ENCODE measurements at regions not wholly inside any gene's neighbourhood (a gene's known extent, or its start where the extent isn't known, plus 50 kb on each side); places are given as distances from the start of the nearest gene placed in this dataset.
"Not testable (repeated sequence)": the region's sequence is repeated elsewhere in the genome, so short reads cannot be mapped to it uniquely, and the experiment has no call there.

DNA sequence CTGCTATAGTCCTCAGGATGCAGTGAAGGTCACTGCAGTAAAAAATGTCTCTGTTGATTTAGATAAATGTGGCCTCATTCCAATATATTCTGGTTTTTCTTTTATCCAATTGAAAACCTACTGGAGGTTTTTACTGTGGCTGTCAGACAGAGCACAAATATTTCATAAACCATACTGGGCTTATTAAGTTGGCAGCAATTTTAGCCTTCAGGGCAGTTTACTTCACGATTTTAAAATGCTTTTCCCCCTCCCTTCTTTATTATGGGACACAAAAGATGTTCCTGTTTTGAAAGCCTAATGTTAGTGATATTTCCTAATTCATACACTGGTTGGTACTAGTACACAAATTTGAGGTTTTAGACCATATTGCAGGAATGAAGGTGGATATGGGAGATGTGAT, 939.4 kb downstream of the C4orf33 start:
- no peak overlapping the region for H3K4me3 ChIP-seq
- no peak for TF ChIP-seq POLR2A (IDR thresholded peaks at IDR 0.05)
- no peak for TF ChIP-seq CTCF (IDR thresholded peaks at IDR 0.05)
- TF ChIP-seq POLR2AphosphoS5 (IDR thresholded peaks at IDR 0.05; ENCODE audit: insufficient read depth in 1 of 2, low read depth in 1 of 2): no peak
- intact Hi-C loops (cut with DNase I): no loop called here
- no peaks in the 10 kb centered on the region for H3K4me1 ChIP-seq
- H3K36me3 ChIP-seq: no peaks in the 10 kb centered on the region
- no peaks in the 10 kb centered on the region for H3K9me3 ChIP-seq
- no peak overlapping the region for H3K27ac ChIP-seq
- no peak for DNase-seq (ENCODE audit: extremely low spot score in 2 of 2)
- H3K27me3 ChIP-seq: no peaks in the 10 kb centered on the region

DNA sequence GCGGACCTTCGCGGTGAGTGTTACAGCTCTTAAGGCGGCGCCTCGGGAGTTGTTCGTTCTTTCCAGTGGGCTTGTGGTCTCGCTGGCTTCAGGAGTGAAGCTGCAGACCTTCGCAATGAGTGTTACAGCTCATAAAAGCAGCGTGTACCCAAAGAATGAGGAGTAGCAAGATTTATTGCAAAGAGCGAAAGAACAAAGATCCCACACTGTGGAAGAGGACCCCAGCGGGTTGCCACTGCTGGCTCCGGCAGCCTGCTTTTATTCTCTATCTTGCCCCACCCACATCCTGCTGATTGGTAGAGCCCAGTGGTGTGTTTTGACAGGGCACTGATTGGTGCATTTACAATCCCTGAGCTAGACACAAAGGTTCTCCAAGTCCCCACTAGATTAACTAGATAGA, 941.9 kb downstream of the C4orf33 start:
- intact Hi-C loops (cut with DNase I); H3K36me3 ChIP-seq; H3K27ac ChIP-seq; DNase-seq (ENCODE audit: extremely low spot score in 2 of 2); H3K4me3 ChIP-seq; H3K9me3 ChIP-seq; H3K27me3 ChIP-seq; H3K4me1 ChIP-seq: not testable (repeated sequence)

DNA sequence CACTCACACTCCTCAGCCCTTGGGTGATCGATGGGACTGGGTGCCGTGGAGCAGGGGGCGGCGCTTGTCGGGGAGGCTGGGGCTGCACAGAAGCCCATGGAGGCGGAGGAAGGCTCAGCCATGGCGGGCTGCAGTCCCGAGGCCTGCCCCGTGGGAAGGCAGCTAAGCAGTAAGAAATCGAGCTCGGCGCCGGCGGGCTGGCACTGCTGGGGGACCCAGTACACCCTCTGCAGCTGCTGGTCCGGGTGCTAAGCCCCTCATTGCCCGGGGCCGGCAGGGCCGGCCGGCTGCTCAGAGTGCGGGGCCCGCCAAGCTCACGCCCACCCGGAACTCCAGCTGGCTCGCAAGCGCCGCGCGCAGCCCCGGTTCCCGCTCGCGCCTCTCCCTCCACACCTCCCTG, 942.6 kb downstream of the C4orf33 start:
- H3K4me1 ChIP-seq; H3K36me3 ChIP-seq; H3K9me3 ChIP-seq; H3K27me3 ChIP-seq; DNase-seq (ENCODE audit: extremely low spot score in 2 of 2); intact Hi-C loops (cut with DNase I); H3K27ac ChIP-seq; H3K4me3 ChIP-seq: not testable (repeated sequence)

DNA sequence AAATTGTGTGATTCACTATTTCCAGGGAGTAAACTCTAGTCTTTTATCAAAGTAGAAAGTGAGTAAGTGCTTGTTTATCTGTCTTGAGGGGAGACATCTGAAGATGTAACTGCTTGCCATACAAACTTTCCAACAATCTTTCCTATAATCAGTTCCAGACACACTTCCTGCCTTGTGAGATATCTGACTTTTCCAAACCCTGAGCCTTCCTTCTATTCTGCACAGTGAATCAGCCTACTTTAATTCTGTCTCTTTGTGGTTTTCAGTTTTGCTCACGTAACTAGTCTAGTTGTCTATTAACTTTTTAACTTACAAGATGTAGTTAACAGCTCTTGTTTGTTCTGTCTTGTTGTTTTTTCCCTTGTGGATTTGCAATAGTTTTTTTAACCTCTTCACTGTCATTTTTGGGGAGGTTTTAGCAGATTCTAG, 947.8 kb downstream of the C4orf33 start:
- Histone ChIP-seq H3K4me3 (no peak overlapping the region), H3K27ac (no peak overlapping the region), H3K4me1 (no peaks in the 10 kb centered on the region), H3K36me3 (no peaks in the 10 kb centered on the region), H3K9me3 (no peaks in the 10 kb centered on the region), H3K27me3 (no peaks in the 10 kb centered on the region)
- intact Hi-C loops (cut with DNase I): no loop called here
- TF ChIP-seq CTCF (IDR thresholded peaks at IDR 0.05) (no peak), POLR2AphosphoS5 (IDR thresholded peaks at IDR 0.05; ENCODE audit: insufficient read depth in 1 of 2, low read depth in 1 of 2) (no peak), POLR2A (IDR thresholded peaks at IDR 0.05) (no peak)
- no peak for DNase-seq (ENCODE audit: extremely low spot score in 2 of 2)

DNA sequence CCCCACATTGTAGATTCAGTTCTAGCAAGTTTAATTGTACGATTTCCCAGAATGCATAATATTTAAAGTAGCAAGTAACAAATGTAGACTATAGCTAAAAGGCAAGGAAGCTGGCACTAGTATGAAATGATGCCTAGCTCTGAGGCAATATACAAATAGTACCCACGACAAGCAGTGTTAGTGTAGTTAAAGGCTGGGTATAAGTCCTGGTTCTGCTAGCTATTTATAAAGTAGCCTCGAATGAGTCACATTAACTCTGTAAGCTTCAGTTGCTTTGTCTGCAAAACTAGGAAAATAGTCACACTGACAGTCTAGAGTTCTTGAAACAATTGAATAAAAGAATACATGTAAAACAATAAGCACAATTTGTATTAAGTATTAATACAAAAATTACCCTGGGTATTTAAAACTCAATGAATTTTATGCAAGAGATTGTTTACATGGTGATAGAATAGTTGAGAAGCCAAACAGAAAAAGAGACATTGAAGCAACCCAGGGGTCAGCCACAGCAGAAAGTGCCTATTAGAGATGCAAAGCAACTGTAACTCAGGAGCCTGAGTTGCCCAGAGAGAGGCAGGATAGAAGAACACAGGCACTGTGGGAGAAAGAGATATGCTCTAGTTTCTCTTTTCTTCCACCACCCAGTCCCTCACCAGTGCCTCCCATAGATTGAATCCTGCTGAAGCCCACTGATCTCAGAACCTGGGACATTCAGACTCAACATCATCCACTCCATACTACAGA, 949.0 kb downstream of the C4orf33 start:
- no peak for DNase-seq (ENCODE audit: extremely low spot score in 2 of 2)
- Histone ChIP-seq H3K9me3 (no peaks in the 10 kb centered on the region), H3K4me3 (no peak overlapping the region), H3K27me3 (no peaks in the 10 kb centered on the region), H3K27ac (no peak overlapping the region), H3K4me1 (no peaks in the 10 kb centered on the region), H3K36me3 (no peaks in the 10 kb centered on the region)
- TF ChIP-seq POLR2AphosphoS5 (IDR thresholded peaks at IDR 0.05; ENCODE audit: insufficient read depth in 1 of 2, low read depth in 1 of 2): no peak
- TF ChIP-seq CTCF (IDR thresholded peaks at IDR 0.05): no peak
- TF ChIP-seq POLR2A (IDR thresholded peaks at IDR 0.05): no peak
- intact Hi-C loops (cut with DNase I): no loop called here

- TF ChIP-seq POLR2A (IDR thresholded peaks at IDR 0.05) (no peak), POLR2AphosphoS5 (IDR thresholded peaks at IDR 0.05; ENCODE audit: insufficient read depth in 1 of 2, low read depth in 1 of 2) (no peak), CTCF (IDR thresholded peaks at IDR 0.05) (no peak)
- H3K36me3 ChIP-seq: no peaks in the 10 kb centered on the region
- H3K4me3 ChIP-seq: no peak overlapping the region
- H3K27me3 ChIP-seq: no peaks in the 10 kb centered on the region
- no peak for DNase-seq (ENCODE audit: extremely low spot score in 2 of 2)
- H3K9me3 ChIP-seq: no peaks in the 10 kb centered on the region
- H3K4me1 ChIP-seq: no peaks in the 10 kb centered on the region
- intact Hi-C loops (cut with DNase I): no loop called here
- no peak overlapping the region for H3K27ac ChIP-seq
Measured at GRCh38 chr4:130053723-130054122, 957.8 kb downstream of the C4orf33 start.

Data from vagina (tissue), 2 donors.